ENCODE measurements at regions not wholly inside any gene's neighbourhood (a gene's known extent, or its start where the extent isn't known, plus 50 kb on each side); places are given as distances from the start of the nearest gene placed in this dataset.

DNA sequence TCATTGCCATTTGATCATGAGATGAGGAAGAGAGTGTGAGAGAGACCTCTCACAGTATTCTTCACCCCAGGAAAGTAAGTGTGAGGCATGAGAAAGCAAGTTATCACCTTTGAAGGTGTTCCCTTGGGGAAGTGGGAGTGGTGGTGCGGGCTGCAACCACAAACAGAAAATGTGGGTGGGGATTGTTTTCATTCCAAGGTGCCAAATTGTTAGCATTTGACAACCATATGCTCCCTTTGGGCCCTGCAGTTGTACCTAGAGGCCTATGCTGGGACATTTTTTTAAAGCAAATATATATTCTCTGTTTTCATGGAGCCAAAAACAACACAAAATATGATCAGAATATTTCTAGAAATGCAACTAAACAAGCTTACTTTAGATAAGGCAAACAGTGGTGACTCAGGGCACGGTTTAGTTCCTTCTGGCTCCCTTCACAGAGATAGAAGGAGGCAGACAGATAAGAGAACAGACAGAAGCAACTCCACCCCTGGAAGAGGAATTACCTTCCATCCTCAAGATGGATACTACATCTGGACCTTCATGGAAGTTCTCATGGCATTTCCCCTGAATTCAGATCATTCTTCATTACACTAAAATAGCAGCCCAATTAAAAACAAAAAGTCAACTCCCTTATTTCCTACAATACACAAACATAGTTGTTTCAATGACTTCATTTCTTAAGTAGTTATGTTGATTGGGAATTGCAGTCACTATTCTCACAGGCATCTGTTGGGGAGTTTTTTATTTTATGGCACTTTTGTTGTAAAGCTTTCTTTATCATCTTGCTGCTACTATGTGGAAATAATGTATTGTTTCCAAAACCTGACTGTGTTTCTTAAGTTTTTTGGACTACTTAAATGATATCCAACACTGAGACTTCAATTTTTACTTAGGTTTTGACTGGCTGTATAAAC is 416.6 kb downstream of the PLK2 start:
- no peak for TF ChIP-seq POLR2A (IDR thresholded peaks at IDR 0.05)
- TF ChIP-seq, protein P1, sequence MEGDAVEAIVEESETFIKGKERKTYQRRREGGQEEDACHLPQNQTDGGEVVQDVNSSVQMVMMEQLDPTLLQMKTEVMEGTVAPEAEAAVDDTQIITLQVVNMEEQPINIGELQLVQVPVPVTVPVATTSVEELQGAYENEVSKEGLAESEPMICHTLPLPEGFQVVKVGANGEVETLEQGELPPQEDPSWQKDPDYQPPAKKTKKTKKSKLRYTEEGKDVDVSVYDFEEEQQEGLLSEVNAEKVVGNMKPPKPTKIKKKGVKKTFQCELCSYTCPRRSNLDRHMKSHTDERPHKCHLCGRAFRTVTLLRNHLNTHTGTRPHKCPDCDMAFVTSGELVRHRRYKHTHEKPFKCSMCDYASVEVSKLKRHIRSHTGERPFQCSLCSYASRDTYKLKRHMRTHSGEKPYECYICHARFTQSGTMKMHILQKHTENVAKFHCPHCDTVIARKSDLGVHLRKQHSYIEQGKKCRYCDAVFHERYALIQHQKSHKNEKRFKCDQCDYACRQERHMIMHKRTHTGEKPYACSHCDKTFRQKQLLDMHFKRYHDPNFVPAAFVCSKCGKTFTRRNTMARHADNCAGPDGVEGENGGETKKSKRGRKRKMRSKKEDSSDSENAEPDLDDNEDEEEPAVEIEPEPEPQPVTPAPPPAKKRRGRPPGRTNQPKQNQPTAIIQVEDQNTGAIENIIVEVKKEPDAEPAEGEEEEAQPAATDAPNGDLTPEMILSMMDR (IDR thresholded peaks at IDR 0.05), result no peak
